Nephron (organoid): ENCODE measurements at regions not wholly inside any gene's neighbourhood (a gene's known extent, or its start where the extent isn't known, plus 50 kb on each side); places are given as distances from the start of the nearest gene placed in this dataset.

ENCODE experiments used
- H3K27ac Mint-ChIP-seq, 3 experiments: 2 replicates each; pipeline ENCODE4 v1.8.0; 2020; ENCODE audit warnings: mixed read lengths in 3 of 3, mild to moderate bottlenecking in 2 of 3, moderate library complexity in 1 of 3
- H3K27me3 Mint-ChIP-seq: 2 replicates; pipeline ENCODE4 v1.8.0; 2021; ENCODE audit warnings: low read depth, mild to moderate bottlenecking, moderate library complexity, mixed read lengths
- H3K36me3 Mint-ChIP-seq: 2 replicates; pipeline ENCODE4 v1.8.0; 2020; ENCODE audit warnings: low read depth, mixed read lengths
- H3K4me1 Mint-ChIP-seq: 2 replicates; pipeline ENCODE4 v1.8.0; 2020; ENCODE audit warnings: mixed read lengths
- H3K4me3 Mint-ChIP-seq, 3 experiments: 2 replicates each; pipeline ENCODE4 v1.8.0; 2020; ENCODE audit warnings: mild to moderate bottlenecking in 3 of 3, mixed read lengths in 3 of 3, moderate library complexity in 2 of 3
- H3K9me3 Mint-ChIP-seq: 2 replicates; pipeline ENCODE4 v1.8.0; 2020; ENCODE audit warnings: mixed read lengths
- CTCF ChIP-seq, 3 experiments: fragments of 200-600 bp; sonication (generic); IDR thresholded peaks; one replicate each; pipeline ENCODE4 v1.5.0; 2021; ENCODE audit warnings: antibody characterized with exemption in 3 of 3; ENCODE audit not compliant: unreplicated experiment in 3 of 3

DNA sequence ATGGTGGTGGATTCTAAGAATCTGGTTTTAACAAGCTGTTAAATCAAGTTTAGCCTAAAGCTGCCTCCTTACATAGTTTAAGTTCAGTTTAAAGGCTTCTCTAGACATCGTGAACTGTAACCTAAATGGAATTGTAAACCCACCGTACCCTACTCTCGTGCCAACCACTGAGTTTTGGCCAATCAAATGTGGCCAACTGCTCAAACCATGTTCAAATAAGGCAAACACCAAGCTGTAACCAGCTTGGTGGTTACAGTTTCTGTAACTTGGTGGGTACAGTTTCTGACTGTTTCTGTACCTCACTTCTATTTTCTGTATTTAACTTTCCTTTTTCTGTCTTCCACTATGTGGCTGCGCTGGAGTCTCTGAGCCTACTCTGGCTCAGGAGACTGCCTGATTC is 131.9 kb upstream of the DDHD1 start:
- Mint-ChIP-seq H3K4me1 (no peaks in the 10 kb centered on the region), H3K36me3 (no peaks in the 10 kb centered on the region), H3K4me3 (no peak overlapping the region), H3K27me3 (no peaks in the 10 kb centered on the region), H3K27ac (no peak overlapping the region), H3K9me3 (peaks cover 15% of the 10 kb centered on the region)
- no peak for TF ChIP-seq CTCF (IDR thresholded peaks at IDR 0.05; ENCODE audit: unreplicated experiment in 3 of 3)

DNA sequence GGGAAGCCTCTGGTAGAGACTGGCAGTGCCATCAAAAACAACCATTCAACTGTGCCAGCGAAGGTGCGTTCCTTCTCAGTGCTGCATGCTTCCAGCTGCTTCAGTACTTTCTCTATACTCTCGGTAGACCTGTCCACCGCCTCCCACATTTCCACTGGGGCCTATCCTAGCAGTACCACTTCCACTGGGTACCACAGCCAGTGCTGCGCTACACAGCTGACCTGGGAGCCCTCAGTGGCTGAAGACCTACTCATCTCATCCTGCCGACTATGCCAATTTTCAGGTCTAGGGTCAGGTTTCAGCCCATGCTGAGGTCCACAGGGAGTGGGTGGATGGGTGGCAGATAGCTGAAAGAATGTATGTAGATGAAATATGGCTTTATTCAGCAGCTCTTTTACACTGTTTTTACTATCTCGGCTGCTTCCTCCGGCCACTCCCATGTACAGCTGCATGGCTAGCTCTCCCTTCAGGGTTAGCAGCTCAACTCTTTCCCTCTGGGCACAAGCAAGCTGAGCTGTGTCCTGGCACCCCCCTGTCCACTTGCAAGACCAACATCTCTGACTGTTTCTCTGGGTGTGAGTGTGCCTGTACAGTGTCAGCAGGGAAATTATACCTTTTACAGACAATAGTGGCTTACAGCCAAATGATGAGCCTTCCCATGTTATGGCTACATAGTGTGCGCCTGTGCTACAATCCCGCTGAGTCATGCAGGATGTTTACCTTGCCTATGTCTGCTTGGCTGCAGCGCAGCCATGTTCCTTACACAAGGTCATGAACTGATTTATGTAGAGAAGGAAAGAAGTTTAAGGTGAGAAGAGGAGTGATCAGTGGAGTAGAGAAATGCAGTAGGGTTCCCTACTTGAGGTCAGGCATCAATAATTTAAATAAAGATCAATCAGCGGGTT is 125.7 kb upstream of the DDHD1 start:
- H3K36me3 Mint-ChIP-seq: peaks cover 5% of the 10 kb centered on the region
- no peaks in the 10 kb centered on the region for H3K4me1 Mint-ChIP-seq
- TF ChIP-seq CTCF (IDR thresholded peaks at IDR 0.05; ENCODE audit: unreplicated experiment in 3 of 3): no peak
- H3K9me3 Mint-ChIP-seq: peaks cover 24% of the 10 kb centered on the region
- peak overlapping the region in 1 of 3 experiments; percentile 21 for H3K27ac Mint-ChIP-seq
- H3K4me3 Mint-ChIP-seq: no peak overlapping the region
- H3K27me3 Mint-ChIP-seq: no peaks in the 10 kb centered on the region

- no peaks in the 10 kb centered on the region for H3K27me3 Mint-ChIP-seq
- H3K36me3 Mint-ChIP-seq: no peaks in the 10 kb centered on the region
- H3K4me3 Mint-ChIP-seq: no peak overlapping the region
Observed at GRCh38 chr14:53273671-53274072, 120.5 kb upstream of the DDHD1 start.

DNA sequence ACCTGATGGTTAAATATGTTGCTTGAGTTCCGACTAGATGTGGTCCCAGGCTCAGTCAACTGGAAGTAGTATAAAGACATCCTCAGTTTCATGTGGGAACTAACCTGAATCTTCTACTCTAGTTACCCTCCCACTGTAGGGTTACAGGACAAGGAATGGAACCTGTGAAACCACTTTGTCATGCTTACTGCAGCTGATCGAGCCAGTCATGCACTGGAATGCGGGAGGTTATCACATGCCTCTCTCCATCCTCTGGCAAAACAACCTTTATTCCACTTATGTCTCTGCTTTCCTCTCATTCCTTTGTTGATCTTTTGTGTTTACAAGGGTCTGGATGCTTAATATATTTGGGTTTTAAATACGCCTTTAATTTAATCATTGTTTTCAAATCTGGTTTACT is 111.9 kb upstream of the DDHD1 start:
- Mint-ChIP-seq H3K27ac (no peak overlapping the region), H3K9me3 (peaks cover 38% of the 10 kb centered on the region), H3K4me1 (no peaks in the 10 kb centered on the region), H3K36me3 (peaks cover 6% of the 10 kb centered on the region), H3K27me3 (no peaks in the 10 kb centered on the region), H3K4me3 (no peak overlapping the region)
- no peak for TF ChIP-seq CTCF (IDR thresholded peaks at IDR 0.05; ENCODE audit: unreplicated experiment in 3 of 3)

More at GRCh38 chr14:53273671-53274072, 120.5 kb upstream of the DDHD1 start:
- no peak for TF ChIP-seq CTCF (IDR thresholded peaks at IDR 0.05; ENCODE audit: unreplicated experiment in 3 of 3)
- Mint-ChIP-seq H3K4me1 (no peaks in the 10 kb centered on the region), H3K27ac (no peak overlapping the region), H3K9me3 (peaks cover 2% of the 10 kb centered on the region)

GRCh38 chr14:53260928-53261327 is 107.8 kb upstream of the DDHD1 start:
- Mint-ChIP-seq H3K27ac (no peak overlapping the region), H3K36me3 (peaks cover 6% of the 10 kb centered on the region), H3K4me1 (no peaks in the 10 kb centered on the region), H3K4me3 (no peak overlapping the region), H3K27me3 (no peaks in the 10 kb centered on the region), H3K9me3 (peaks cover 42% of the 10 kb centered on the region)
- no peak for TF ChIP-seq CTCF (IDR thresholded peaks at IDR 0.05; ENCODE audit: unreplicated experiment in 3 of 3)

DNA sequence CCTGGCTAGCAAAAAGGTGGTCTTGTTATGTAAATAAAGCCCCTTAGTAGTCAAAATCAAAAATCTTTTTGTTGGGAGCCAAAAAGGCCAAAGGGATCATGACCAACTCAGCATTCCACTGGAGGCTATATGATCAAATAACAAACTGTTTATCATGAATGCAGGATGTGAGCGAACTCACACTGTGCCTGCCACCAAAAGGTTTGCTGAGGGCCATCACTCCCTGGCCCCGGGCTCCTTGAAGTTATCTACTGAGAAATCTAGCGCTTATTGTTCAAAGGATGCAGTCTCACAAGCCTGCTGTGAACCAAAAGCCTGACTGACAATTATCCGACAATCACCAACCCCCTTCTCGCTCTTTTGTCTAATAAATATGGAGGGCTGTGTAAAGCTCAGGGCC is 107.2 kb upstream of the DDHD1 start:
- no peak overlapping the region for H3K27ac Mint-ChIP-seq
- H3K27me3 Mint-ChIP-seq: no peaks in the 10 kb centered on the region
- no peak overlapping the region for H3K4me3 Mint-ChIP-seq
- TF ChIP-seq CTCF (IDR thresholded peaks at IDR 0.05; ENCODE audit: unreplicated experiment in 3 of 3): no peak
- peaks cover 43% of the 10 kb centered on the region for H3K9me3 Mint-ChIP-seq
- no peaks in the 10 kb centered on the region for H3K4me1 Mint-ChIP-seq
- peaks cover 4% of the 10 kb centered on the region for H3K36me3 Mint-ChIP-seq
